Vagina (tissue), 2 donors: ENCODE measurements at regions not wholly inside any gene's neighbourhood (a gene's known extent, or its start where the extent isn't known, plus 50 kb on each side); places are given as distances from the start of the nearest gene placed in this dataset.

Experiments used
- POLR2A ChIP-seq, 2 donors: fragments of 450-650 bp; IDR thresholded peaks; one replicate each; pipeline ENCODE4 v1.6.1; 2017; ENCODE audit warnings: antibody characterized with exemption in 2 of 2, mild to moderate bottlenecking in 2 of 2, moderate library complexity in 2 of 2
- TF ChIP-seq, protein P1 (sequence below), 3 experiments: fragments of 450-650 bp in 2 of 3; fragments of 200-600 bp in 1 of 3; sonication (generic) in 1 of 3; IDR thresholded peaks; one replicate each; pipeline ENCODE4 v1.5.1; 2017 to 2019; ENCODE audit warnings: antibody characterized with exemption in 3 of 3, mild to moderate bottlenecking in 2 of 3, moderate library complexity in 2 of 3

- TF ChIP-seq, protein P1, sequence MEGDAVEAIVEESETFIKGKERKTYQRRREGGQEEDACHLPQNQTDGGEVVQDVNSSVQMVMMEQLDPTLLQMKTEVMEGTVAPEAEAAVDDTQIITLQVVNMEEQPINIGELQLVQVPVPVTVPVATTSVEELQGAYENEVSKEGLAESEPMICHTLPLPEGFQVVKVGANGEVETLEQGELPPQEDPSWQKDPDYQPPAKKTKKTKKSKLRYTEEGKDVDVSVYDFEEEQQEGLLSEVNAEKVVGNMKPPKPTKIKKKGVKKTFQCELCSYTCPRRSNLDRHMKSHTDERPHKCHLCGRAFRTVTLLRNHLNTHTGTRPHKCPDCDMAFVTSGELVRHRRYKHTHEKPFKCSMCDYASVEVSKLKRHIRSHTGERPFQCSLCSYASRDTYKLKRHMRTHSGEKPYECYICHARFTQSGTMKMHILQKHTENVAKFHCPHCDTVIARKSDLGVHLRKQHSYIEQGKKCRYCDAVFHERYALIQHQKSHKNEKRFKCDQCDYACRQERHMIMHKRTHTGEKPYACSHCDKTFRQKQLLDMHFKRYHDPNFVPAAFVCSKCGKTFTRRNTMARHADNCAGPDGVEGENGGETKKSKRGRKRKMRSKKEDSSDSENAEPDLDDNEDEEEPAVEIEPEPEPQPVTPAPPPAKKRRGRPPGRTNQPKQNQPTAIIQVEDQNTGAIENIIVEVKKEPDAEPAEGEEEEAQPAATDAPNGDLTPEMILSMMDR (IDR thresholded peaks at IDR 0.05): no peak
- no peak for TF ChIP-seq POLR2A (IDR thresholded peaks at IDR 0.05)
These were observed 151.4 kb upstream of the ETV3 start for GRCh38 chr1:157289424-157290105.
